Posterior cingulate gyrus (tissue), 11 donors: ENCODE measurements at regions not wholly inside any gene's neighbourhood (a gene's known extent, or its start where the extent isn't known, plus 50 kb on each side); places are given as distances from the start of the nearest gene placed in this dataset.
"Not testable (repeated sequence)": the region's sequence is repeated elsewhere in the genome, so short reads cannot be mapped to it uniquely, and the experiment has no call there.

Source experiments
- DNase-seq, 10 donors: peaks; one replicate each; pipeline versions ENCODE4 v3.0.0 to v3.0.0-alpha.2; 2020 to 2021; ENCODE audit warnings: mixed read lengths in 3 of 10
- intact Hi-C: fragments of 100-400 bp; cut with DNase I; formaldehyde crosslinking; loops from one replicate; pipeline ENCODE4 v1.15.1; 2023

- no peak for DNase-seq
- intact Hi-C loops, result no loop called here
Observed at GRCh38 chr5:130528474-130528873, 624.2 kb downstream of the CHSY3 start.

GRCh38 chr5:130526708-130527107, 622.4 kb downstream of the CHSY3 start:
- DNase-seq, result no peak
- intact Hi-C loops, result no loop called here

GRCh38 chr5:130520211-130520610, 615.9 kb downstream of the CHSY3 start:
- DNase-seq, result no peak
- intact Hi-C loops, result no loop called here

GRCh38 chr5:130514984-130515690, 610.9 kb downstream of the CHSY3 start:
- no peak for DNase-seq

GRCh38 chr5:130502702-130503101, 598.4 kb downstream of the CHSY3 start:
- intact Hi-C loops, result no loop called here
- no peak for DNase-seq

More at GRCh38 chr5:130514984-130515690, 610.9 kb downstream of the CHSY3 start:
- intact Hi-C loops, result no loop called here

GRCh38 chr5:130501151-130501865, 597.0 kb downstream of the CHSY3 start:
- intact Hi-C loops, result no loop called here
- no peak for DNase-seq

- DNase-seq, intact Hi-C loops: not testable (repeated sequence)
Observed at GRCh38 chr5:130500495-130500894, 596.2 kb downstream of the CHSY3 start.

- no peak for DNase-seq
- intact Hi-C loops, result no loop called here
Observed at GRCh38 chr5:130496215-130496614, 592.0 kb downstream of the CHSY3 start.

GRCh38 chr5:130488252-130488651, 584.0 kb downstream of the CHSY3 start:
- no peak for DNase-seq
- intact Hi-C loops, result no loop called here

GRCh38 chr5:130479045-130479804, 575.0 kb downstream of the CHSY3 start:
- intact Hi-C loops, result no loop called here
- DNase-seq, result no peak

GRCh38 chr5:130476325-130476724, 572.1 kb downstream of the CHSY3 start:
- no peak for DNase-seq
- intact Hi-C loops, result no loop called here

- no peak for DNase-seq
- intact Hi-C loops, result no loop called here
Observed at GRCh38 chr5:130462516-130462915, 558.3 kb downstream of the CHSY3 start.

- intact Hi-C loops, result no loop called here
- no peak for DNase-seq
Observed at GRCh38 chr5:130455175-130455574, 550.9 kb downstream of the CHSY3 start.

- no peak for DNase-seq
- intact Hi-C loops, result no loop called here
Observed at GRCh38 chr5:130452744-130453143, 548.5 kb downstream of the CHSY3 start.

- intact Hi-C loops, result no loop called here
- no peak for DNase-seq
Observed at GRCh38 chr5:130436430-130436829, 532.2 kb downstream of the CHSY3 start.

GRCh38 chr5:130427222-130427955, 523.1 kb downstream of the CHSY3 start:
- no peak for DNase-seq
- intact Hi-C loops, result no loop called here

GRCh38 chr5:130425424-130425823, 521.2 kb downstream of the CHSY3 start:
- DNase-seq, result no peak
- intact Hi-C loops, result no loop called here

- intact Hi-C loops, result no loop called here
- DNase-seq, result no peak
Observed at GRCh38 chr5:130424341-130424740, 520.1 kb downstream of the CHSY3 start.

- intact Hi-C loops, result no loop called here
- DNase-seq, result peak in 1 of 10 donors; percentile 23
Observed at GRCh38 chr5:130402906-130403305, 498.6 kb downstream of the CHSY3 start.

GRCh38 chr5:130400091-130400490, 495.8 kb downstream of the CHSY3 start:
- intact Hi-C loops, result no loop called here
- DNase-seq, result no peak

GRCh38 chr5:130398825-130399224, 494.6 kb downstream of the CHSY3 start:
- no peak for DNase-seq
- intact Hi-C loops, result no loop called here
